GM23338 (cell line): ENCODE measurements at regions not wholly inside any gene's neighbourhood (a gene's known extent, or its start where the extent isn't known, plus 50 kb on each side); places are given as distances from the start of the nearest gene placed in this dataset.

Experiments used
- ATAC-seq: fragments of 200-7000 bp; cut with Tn5 transposase; 3 replicates; pipeline ENCODE4 v1.9.1; 2020
- DNase-seq: peaks from one replicate; pipeline ENCODE4 v3.0.0-alpha.2; 2015; ENCODE audit warnings: low spot score
- H2AFZ ChIP-seq: fragments of 200-600 bp; sonication (generic); 2 replicates; pipeline ENCODE4 v1.8.0; 2016; ENCODE audit warnings: antibody characterized with exemption, mild to moderate bottlenecking, moderate library complexity
- H3F3A ChIP-seq: fragments of 200-600 bp; sonication (generic); replicated peaks from 2 replicates; pipeline ENCODE4 v1.8.0; 2017; ENCODE audit warnings: antibody characterized with exemption, mixed run types, low read depth
- H3K27ac ChIP-seq: fragments of 200-600 bp; sonication (generic); 2 replicates; pipeline ENCODE4 v1.6.1; 2016; ENCODE audit warnings: low read depth
- H3K27me3 ChIP-seq: fragments of 200-600 bp; sonication (generic); 2 replicates; pipeline ENCODE4 v1.8.0; 2016; ENCODE audit warnings: mild to moderate bottlenecking, mixed run types, moderate library complexity; ENCODE audit not compliant: insufficient read depth
- H3K36me3 ChIP-seq: fragments of 200-600 bp; sonication (generic); 2 replicates; pipeline ENCODE4 v1.8.0; 2016; ENCODE audit warnings: mild to moderate bottlenecking; ENCODE audit not compliant: insufficient read depth
- H3K4me1 ChIP-seq: fragments of 200-600 bp; sonication (generic); 2 replicates; pipeline ENCODE4 v1.8.0; 2016; ENCODE audit warnings: mild to moderate bottlenecking, moderate library complexity; ENCODE audit not compliant: insufficient read depth
- H3K4me2 ChIP-seq: fragments of 200-600 bp; sonication (generic); 2 replicates; pipeline ENCODE4 v1.7.1; 2017; ENCODE audit warnings: mixed run types
- H3K4me3 ChIP-seq: fragments of 200-600 bp; sonication (generic); 2 replicates; pipeline ENCODE4 v1.6.1; 2016; ENCODE audit warnings: mixed run types
- H3K79me2 ChIP-seq: fragments of 200-600 bp; sonication (generic); replicated peaks from 2 replicates; pipeline ENCODE4 v1.8.0; 2017; ENCODE audit warnings: mild to moderate bottlenecking; ENCODE audit not compliant: insufficient read depth
- H3K9me2 ChIP-seq: fragments of 200-600 bp; sonication (generic); 2 replicates; pipeline ENCODE4 v1.8.0; 2017; ENCODE audit not compliant: insufficient read depth
- H4K20me1 ChIP-seq: fragments of 200-600 bp; sonication (generic); replicated peaks from 2 replicates; pipeline ENCODE4 v1.8.0; 2017; ENCODE audit warnings: mild to moderate bottlenecking; ENCODE audit not compliant: insufficient read depth
- H3K27ac Mint-ChIP-seq: 2 replicates; pipeline ENCODE4 v1.8.0; 2020; ENCODE audit warnings: inconsistent platforms, mild to moderate bottlenecking, moderate library complexity, mixed read lengths
- H3K27me3 Mint-ChIP-seq: 3 replicates; pipeline ENCODE4 v1.8.0; 2022; ENCODE audit warnings: low read depth, mild to moderate bottlenecking, moderate library complexity, mixed read lengths, inconsistent platforms; ENCODE audit not compliant: insufficient read depth, poor library complexity
- H3K36me3 Mint-ChIP-seq: 3 replicates; pipeline ENCODE4 v1.8.0; 2021; ENCODE audit warnings: low read depth, mild to moderate bottlenecking, inconsistent platforms, moderate library complexity, mixed read lengths
- H3K4me1 Mint-ChIP-seq: 3 replicates; pipeline ENCODE4 v1.8.0; 2020; ENCODE audit warnings: mild to moderate bottlenecking, inconsistent platforms, mixed read lengths
- H3K4me3 Mint-ChIP-seq: 3 replicates; pipeline ENCODE4 v1.8.0; 2021; ENCODE audit warnings: moderate library complexity, mild to moderate bottlenecking, inconsistent platforms, mixed read lengths
- H3K9me3 Mint-ChIP-seq: 3 replicates; pipeline ENCODE4 v1.8.0; 2020; ENCODE audit warnings: moderate library complexity, mild to moderate bottlenecking, inconsistent platforms, mixed read lengths
- CREB1 ChIP-seq: fragments of 250-450 bp; sonication (Bioruptor Pico); IDR thresholded peaks from 2 replicates; pipeline ENCODE4 v1.5.0; 2020; ENCODE audit warnings: low read depth, mild to moderate bottlenecking, moderate library complexity
- CTCF ChIP-seq, 2 experiments: fragments of 200-600 bp in 1 of 2; sonication (generic) in 1 of 2; conservative IDR thresholded peaks; 2 replicates each; pipeline versions ENCODE4 v1.5.1 to v1.6.1; 2016 to 2017; ENCODE audit warnings: antibody characterized with exemption in 2 of 2, low read depth in 2 of 2, mild to moderate bottlenecking in 2 of 2, moderate library complexity in 1 of 2
- ETS1 ChIP-seq: IDR thresholded peaks from 2 replicates; pipeline ENCODE4 v1.6.1; 2016; ENCODE audit warnings: antibody characterized with exemption
- EZH2 ChIP-seq: fragments of 200-600 bp; sonication (generic); IDR thresholded peaks from one replicate; pipeline ENCODE4 v1.8.0; 2017; ENCODE audit warnings: antibody characterized with exemption, mild to moderate bottlenecking, low read depth; ENCODE audit not compliant: unreplicated experiment
- EZH2phosphoT487 ChIP-seq: fragments of 200-600 bp; sonication (generic); IDR thresholded peaks from one replicate; pipeline ENCODE4 v1.8.1; 2018; ENCODE audit warnings: antibody characterized with exemption; ENCODE audit not compliant: unreplicated experiment
- JUNB ChIP-seq: IDR thresholded peaks from one replicate; pipeline ENCODE4 v1.6.1; 2016; ENCODE audit warnings: antibody characterized with exemption; ENCODE audit not compliant: unreplicated experiment
- NANOG ChIP-seq: IDR thresholded peaks from 2 replicates; pipeline ENCODE4 v1.6.1; 2016; ENCODE audit warnings: antibody characterized with exemption, borderline replicate concordance
- POLR2AphosphoS5 ChIP-seq: IDR thresholded peaks from 2 replicates; pipeline ENCODE4 v1.6.1; 2016; ENCODE audit warnings: antibody characterized with exemption, low read depth
- STAT1 ChIP-seq: IDR thresholded peaks from one replicate; pipeline ENCODE4 v1.6.1; 2016; ENCODE audit warnings: antibody characterized with exemption; ENCODE audit not compliant: unreplicated experiment
- ZNF331 ChIP-seq: fragments of 250-450 bp; sonication (Bioruptor Pico); IDR thresholded peaks from 2 replicates; pipeline ENCODE4 v1.5.0; 2020; ENCODE audit warnings: low read depth, mild to moderate bottlenecking, moderate library complexity
- ZNF462 ChIP-seq: fragments of 250-450 bp; sonication (Bioruptor Pico); IDR thresholded peaks from 2 replicates; pipeline ENCODE4 v1.5.0; 2020; ENCODE audit warnings: mild to moderate bottlenecking, moderate library complexity

- Mint-ChIP-seq H3K4me3 (no peak overlapping the region), H3K27ac (no peak overlapping the region), H3K27me3 (no peaks in the 10 kb centered on the region), H3K9me3 (peaks cover 6% of the 10 kb centered on the region; the same call in 2 of the 3 replicates), H3K36me3 (peaks cover 6% of the 10 kb centered on the region; the same call in 2 of the 3 replicates), H3K4me1 (peaks cover 2% of the 10 kb centered on the region; the same call in 2 of the 3 replicates)
- DNase-seq (no peak), ATAC-seq (no peak)
- Histone ChIP-seq H3K4me2 (no peak overlapping the region), H3K79me2 (no peaks in the 10 kb centered on the region), H2AFZ (no peak overlapping the region; the same call in 1 of the 2 replicates), H4K20me1 (no peaks in the 10 kb centered on the region), H3K27ac (no peak overlapping the region), H3F3A (no peaks in the 10 kb centered on the region), H3K27me3 (no peaks in the 10 kb centered on the region), H3K36me3 (no peaks in the 10 kb centered on the region), H3K4me3 (no peak overlapping the region), H3K9me2 (no peaks in the 10 kb centered on the region), H3K4me1 (no peaks in the 10 kb centered on the region; the same call in 1 of the 2 replicates)
- TF ChIP-seq ETS1 (no peak), CREB1 (CRISPR knock-in tag) (no peak), NANOG (no peak), ZNF331 (no peak), EZH2phosphoT487 (no peak), ZNF462 (CRISPR knock-in tag) (no peak), EZH2 (no peak), POLR2AphosphoS5 (no peak), JUNB (no peak), CTCF (conservative IDR thresholded peaks at IDR 0.05; ENCODE audit: low read depth in 2 of 2) (no peak), STAT1 (no peak)
Observed at GRCh38 chr5:60084226-60084625, 190.7 kb upstream of the PDE4D start.
